B cell (primary cell): ENCODE measurements at regions not wholly inside any gene's neighbourhood (a gene's known extent, or its start where the extent isn't known, plus 50 kb on each side); places are given as distances from the start of the nearest gene placed in this dataset.

Source experiments
- EZH2 ChIP-seq: IDR thresholded peaks from 2 replicates; pipeline ENCODE4 v1.6.1; 2012; ENCODE audit warnings: borderline replicate concordance, low read depth, mild to moderate bottlenecking, moderate library complexity, low read length; ENCODE audit not compliant: insufficient read depth, poor library complexity, severe bottlenecking
- TF ChIP-seq, protein P1 (sequence below): fragments of 200-600 bp; IDR thresholded peaks from one replicate; pipeline ENCODE4 v1.8.0; 2022; ENCODE audit warnings: antibody characterized with exemption, mild to moderate bottlenecking

DNA sequence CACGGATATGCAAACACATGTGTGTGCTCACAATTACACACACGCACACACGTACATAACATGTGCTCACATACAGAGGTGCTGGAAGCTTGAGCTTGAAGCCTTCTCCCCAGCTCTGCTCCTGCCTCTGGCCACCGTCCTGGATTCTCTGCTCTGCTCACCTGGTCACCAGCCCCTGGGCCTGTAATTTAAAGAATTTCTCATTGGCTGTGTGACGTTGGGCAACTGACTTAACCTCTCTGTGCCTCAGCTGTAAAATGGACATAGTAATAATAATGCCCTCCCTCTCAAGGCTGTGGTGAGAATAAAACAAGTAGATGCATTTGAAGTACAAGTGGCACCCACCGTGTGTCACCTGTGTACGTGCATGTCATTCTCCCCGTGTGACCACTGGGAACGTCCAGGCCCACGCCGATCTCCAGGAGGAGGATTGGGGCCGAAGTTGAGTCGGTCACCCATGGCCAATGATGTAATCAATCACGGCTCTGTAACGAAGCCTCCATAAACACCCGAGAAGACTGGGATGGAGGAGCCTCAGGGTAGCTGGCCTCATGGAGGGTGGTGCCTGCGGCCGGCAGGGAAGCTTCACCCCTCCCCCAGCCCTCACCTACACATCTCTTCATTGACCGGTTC, 160.9 kb upstream of the AFDN start:
- TF ChIP-seq, protein P1, sequence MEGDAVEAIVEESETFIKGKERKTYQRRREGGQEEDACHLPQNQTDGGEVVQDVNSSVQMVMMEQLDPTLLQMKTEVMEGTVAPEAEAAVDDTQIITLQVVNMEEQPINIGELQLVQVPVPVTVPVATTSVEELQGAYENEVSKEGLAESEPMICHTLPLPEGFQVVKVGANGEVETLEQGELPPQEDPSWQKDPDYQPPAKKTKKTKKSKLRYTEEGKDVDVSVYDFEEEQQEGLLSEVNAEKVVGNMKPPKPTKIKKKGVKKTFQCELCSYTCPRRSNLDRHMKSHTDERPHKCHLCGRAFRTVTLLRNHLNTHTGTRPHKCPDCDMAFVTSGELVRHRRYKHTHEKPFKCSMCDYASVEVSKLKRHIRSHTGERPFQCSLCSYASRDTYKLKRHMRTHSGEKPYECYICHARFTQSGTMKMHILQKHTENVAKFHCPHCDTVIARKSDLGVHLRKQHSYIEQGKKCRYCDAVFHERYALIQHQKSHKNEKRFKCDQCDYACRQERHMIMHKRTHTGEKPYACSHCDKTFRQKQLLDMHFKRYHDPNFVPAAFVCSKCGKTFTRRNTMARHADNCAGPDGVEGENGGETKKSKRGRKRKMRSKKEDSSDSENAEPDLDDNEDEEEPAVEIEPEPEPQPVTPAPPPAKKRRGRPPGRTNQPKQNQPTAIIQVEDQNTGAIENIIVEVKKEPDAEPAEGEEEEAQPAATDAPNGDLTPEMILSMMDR: no peak
- no peak for TF ChIP-seq EZH2
